HepG2 (cell line): ENCODE measurements at regions not wholly inside any gene's neighbourhood (a gene's known extent, or its start where the extent isn't known, plus 50 kb on each side); places are given as distances from the start of the nearest gene placed in this dataset.

ENCODE experiments used
- ATAC-seq: fragments of 200-7000 bp; cut with Tn5 transposase; 3 replicates; pipeline ENCODE4 v1.9.1; 2020; ENCODE audit warnings: mild to moderate bottlenecking, moderate library complexity
- BruUV-seq: library from RNA; stranded (reverse); fragments of 400-500 nt; replicated peaks from 2 replicates; lab custom pipeline; 2021; lab: Mats Ljungman, UMichigan
- CTCF ChIA-PET: fragments of 300-600 bp; formaldehyde crosslinking; extraction: SDS; loops from one replicate; lab custom pipeline; 2021; ENCODE audit warnings: low total read pairs, inconsistent platforms, low intra/inter-chr PET ratio; lab: Yijun Ruan, JAX
- POLR2A ChIA-PET: fragments of 350-600 bp; sonication (Branson Sonifier 250); formaldehyde crosslinking; loops from one replicate; lab custom pipeline; 2020; ENCODE audit warnings: antibody characterized with exemption, inconsistent platforms; lab: Yijun Ruan, JAX
- DNase-seq: peaks from one replicate; pipeline ENCODE4 v3.0.0-alpha.2; 2015; ENCODE audit warnings: low spot score
- FAIRE-seq: peaks from 3 replicates; lab custom pipeline; 2011; peaks lifted over from hg19 to GRCh38; lab: Jason Lieb, UNC
- H2AFZ ChIP-seq: one replicate; pipeline ENCODE4 v1.6.1; 2011; ENCODE audit warnings: low read length, inconsistent platforms
- H3K27ac ChIP-seq: fragments of 300-600 bp; 3 replicates; pipeline ENCODE4 v1.8.0; 2011; ENCODE audit warnings: mixed run types, mild to moderate bottlenecking, mixed read lengths, low read length, inconsistent platforms; ENCODE audit not compliant: insufficient read depth; ENCODE audit errors: extremely low read length
- H3K27me3 ChIP-seq, 2 experiments: fragments of 200-600 bp in 1 of 2; 2 replicates in 1 of 2; 3 replicates in 1 of 2; pipeline versions ENCODE4 v1.6.0 to v1.8.0; 2011; ENCODE audit warnings: low read length in 2 of 2, mild to moderate bottlenecking in 2 of 2, moderate library complexity in 2 of 2, inconsistent platforms in 1 of 2; ENCODE audit not compliant: insufficient read depth in 2 of 2, control insufficient read depth in 1 of 2
- H3K36me3 ChIP-seq, 2 experiments: fragments of 200-600 bp in 1 of 2; replicated peaks in 1 of 2; 2 replicates in 1 of 2; 3 replicates in 1 of 2; pipeline versions ENCODE4 v1.5.1 to v1.8.0; 2011; ENCODE audit warnings: low read length in 2 of 2, inconsistent platforms in 1 of 2; ENCODE audit not compliant: insufficient read depth in 2 of 2, control insufficient read depth in 1 of 2
- H3K4me1 ChIP-seq: 2 replicates; pipeline ENCODE4 v1.5.1; 2012; ENCODE audit warnings: low read length, inconsistent platforms; ENCODE audit not compliant: insufficient read depth
- H3K4me2 ChIP-seq: 2 replicates; pipeline ENCODE4 v1.6.0; 2011; ENCODE audit warnings: low read depth, low read length, inconsistent platforms
- H3K4me3 ChIP-seq, 3 experiments: fragments of 200-600 bp in 1 of 3; sonication (generic), shearing (Covaris generic) in 1 of 3; replicated peaks in 1 of 3; 2 replicates each; pipeline ENCODE4 v1.5.1; 2011 to 2016; ENCODE audit warnings: low read length in 3 of 3, inconsistent platforms in 2 of 3, low read depth in 2 of 3, mild to moderate bottlenecking in 2 of 3, control low read depth in 1 of 3, mixed read lengths in 1 of 3; ENCODE audit not compliant: insufficient read depth in 1 of 3
- H3K79me2 ChIP-seq: one replicate; pipeline ENCODE4 v1.6.1; 2011; ENCODE audit warnings: low read length, inconsistent platforms; ENCODE audit not compliant: insufficient read depth
- H3K9ac ChIP-seq: 2 replicates; pipeline ENCODE4 v1.6.0; 2011; ENCODE audit warnings: mild to moderate bottlenecking, low read depth, low read length, inconsistent platforms; ENCODE audit not compliant: insufficient read depth
- H3K9me3 ChIP-seq: 2 replicates; pipeline ENCODE4 v1.5.1; 2012; ENCODE audit warnings: mild to moderate bottlenecking, low read length
- H4K20me1 ChIP-seq: 2 replicates; pipeline ENCODE4 v1.6.0; 2011; ENCODE audit warnings: inconsistent platforms, mild to moderate bottlenecking, low read length, moderate library complexity; ENCODE audit not compliant: insufficient read depth
- SRSF1 ChIP-seq: fragments of 200-400 bp; formaldehyde crosslinking; optimal IDR thresholded peaks from 2 replicates; pipeline ENCODE3; 2017; ENCODE audit warnings: mild to moderate bottlenecking, low read depth, low read length, moderate library complexity
- SUZ12 ChIP-seq: fragments of 150-350 bp; IDR thresholded peaks from 2 replicates; pipeline ENCODE4 v1.6.1; 2014; ENCODE audit warnings: low read depth, low read length
- ZNF788 ChIP-seq: sonication (generic); formaldehyde crosslinking; IDR thresholded peaks from 2 replicates; pipeline ENCODE4 v1.5.0; 2020; ENCODE audit warnings: mild to moderate bottlenecking, missing genetic modification reagents, borderline replicate concordance
- WGBS: methylation state at CpG from one replicate; pipeline ENCODE4 v1.1.6; 2017; ENCODE audit warnings: low lambda C conversion rate; 5-methylcytosine and 5-hydroxymethylcytosine counted together
- in situ Hi-C: cut with HindIII; loops from 2 replicates; pipeline ENCODE4 v1.10.0; 2017; ENCODE audit warnings: low pct_unique_long_range_greater_than_20kb; ENCODE audit not compliant: extremely low pct_ligation_motif_present
- intact Hi-C: fragments of 100-400 bp; cut with micrococcal nuclease; formaldehyde crosslinking; loops from one replicate; pipeline ENCODE4 v1.10.0; 2022; ENCODE audit not compliant: unreplicated experiment
- TF ChIP-seq, protein P1 (sequence below): sonication (generic); formaldehyde crosslinking; conservative IDR thresholded peaks from 2 replicates; pipeline ENCODE4 v1.8.0; 2022; ENCODE audit warnings: missing genetic modification reagents
- TF ChIP-seq, protein P2 (sequence below): sonication (generic); formaldehyde crosslinking; IDR thresholded peaks from 2 replicates; pipeline ENCODE4 v1.5.0; 2020; ENCODE audit warnings: missing genetic modification reagents
- TF ChIP-seq, protein P3 (sequence below): sonication (generic); formaldehyde crosslinking; IDR thresholded peaks from 2 replicates; pipeline ENCODE4 v1.8.0; 2022; ENCODE audit warnings: mild to moderate bottlenecking, missing genetic modification reagents

DNA sequence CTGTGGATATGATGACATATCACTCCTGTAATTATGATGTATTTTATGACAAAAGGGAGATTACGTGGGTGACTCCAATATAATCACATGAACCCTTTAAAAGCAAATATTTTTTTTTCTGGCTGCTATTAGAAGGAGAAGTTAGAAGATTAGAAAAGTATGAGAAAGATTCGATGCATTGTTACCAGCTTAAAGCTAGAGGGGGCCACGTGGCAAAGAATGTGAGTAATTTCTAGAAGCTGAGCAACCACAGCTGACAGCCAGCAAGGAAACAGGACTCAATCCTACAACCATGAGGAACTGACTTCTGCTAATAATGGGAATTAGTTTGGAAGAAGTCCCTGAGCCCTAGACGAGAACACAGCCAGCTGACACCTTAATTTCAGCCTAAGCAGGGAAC is 56.3 kb upstream of the C1orf87 start:
- Histone ChIP-seq H3K27me3 (no peaks in the 10 kb centered on the region), H3K79me2 (no peaks in the 10 kb centered on the region), H4K20me1 (no peaks in the 10 kb centered on the region), H3K4me1 (no peaks in the 10 kb centered on the region), H3K36me3 (no peaks in the 10 kb centered on the region), H3K4me2 (no peak overlapping the region), H3K9ac (no peak overlapping the region), H2AFZ (no peak overlapping the region), H3K9me3 (no peaks in the 10 kb centered on the region), H3K27ac (no peak overlapping the region), H3K4me3 (no peak overlapping the region)
- intact Hi-C loops (loop anchor here (10.0 kb wide), 1 partner anchor 155 kb away; no protein-coding TSS in a partner anchor), in situ Hi-C loops (no loop called here)
- DNase-seq (no peak), FAIRE-seq (no peak), ATAC-seq (no peak)
- ChIA-PET POLR2A (no interaction called here), CTCF (no interaction called here)
- BruUV-seq, result no TSS peak
- TF ChIP-seq SRSF1, result no peak
- TF ChIP-seq SUZ12, result no peak
- TF ChIP-seq, protein P1, sequence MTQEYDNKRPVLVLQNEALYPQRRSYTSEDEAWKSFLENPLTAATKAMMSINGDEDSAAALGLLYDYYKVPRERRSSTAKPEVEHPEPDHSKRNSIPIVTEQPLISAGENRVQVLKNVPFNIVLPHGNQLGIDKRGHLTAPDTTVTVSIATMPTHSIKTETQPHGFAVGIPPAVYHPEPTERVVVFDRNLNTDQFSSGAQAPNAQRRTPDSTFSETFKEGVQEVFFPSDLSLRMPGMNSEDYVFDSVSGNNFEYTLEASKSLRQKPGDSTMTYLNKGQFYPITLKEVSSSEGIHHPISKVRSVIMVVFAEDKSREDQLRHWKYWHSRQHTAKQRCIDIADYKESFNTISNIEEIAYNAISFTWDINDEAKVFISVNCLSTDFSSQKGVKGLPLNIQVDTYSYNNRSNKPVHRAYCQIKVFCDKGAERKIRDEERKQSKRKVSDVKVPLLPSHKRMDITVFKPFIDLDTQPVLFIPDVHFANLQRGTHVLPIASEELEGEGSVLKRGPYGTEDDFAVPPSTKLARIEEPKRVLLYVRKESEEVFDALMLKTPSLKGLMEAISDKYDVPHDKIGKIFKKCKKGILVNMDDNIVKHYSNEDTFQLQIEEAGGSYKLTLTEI (CRISPR knock-in tag), result no peak
- TF ChIP-seq, protein P2, sequence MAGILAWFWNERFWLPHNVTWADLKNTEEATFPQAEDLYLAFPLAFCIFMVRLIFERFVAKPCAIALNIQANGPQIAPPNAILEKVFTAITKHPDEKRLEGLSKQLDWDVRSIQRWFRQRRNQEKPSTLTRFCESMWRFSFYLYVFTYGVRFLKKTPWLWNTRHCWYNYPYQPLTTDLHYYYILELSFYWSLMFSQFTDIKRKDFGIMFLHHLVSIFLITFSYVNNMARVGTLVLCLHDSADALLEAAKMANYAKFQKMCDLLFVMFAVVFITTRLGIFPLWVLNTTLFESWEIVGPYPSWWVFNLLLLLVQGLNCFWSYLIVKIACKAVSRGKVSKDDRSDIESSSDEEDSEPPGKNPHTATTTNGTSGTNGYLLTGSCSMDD (CRISPR knock-in tag), result no peak
- TF ChIP-seq ZNF788 (CRISPR knock-in tag), result no peak
- TF ChIP-seq, protein P3, sequence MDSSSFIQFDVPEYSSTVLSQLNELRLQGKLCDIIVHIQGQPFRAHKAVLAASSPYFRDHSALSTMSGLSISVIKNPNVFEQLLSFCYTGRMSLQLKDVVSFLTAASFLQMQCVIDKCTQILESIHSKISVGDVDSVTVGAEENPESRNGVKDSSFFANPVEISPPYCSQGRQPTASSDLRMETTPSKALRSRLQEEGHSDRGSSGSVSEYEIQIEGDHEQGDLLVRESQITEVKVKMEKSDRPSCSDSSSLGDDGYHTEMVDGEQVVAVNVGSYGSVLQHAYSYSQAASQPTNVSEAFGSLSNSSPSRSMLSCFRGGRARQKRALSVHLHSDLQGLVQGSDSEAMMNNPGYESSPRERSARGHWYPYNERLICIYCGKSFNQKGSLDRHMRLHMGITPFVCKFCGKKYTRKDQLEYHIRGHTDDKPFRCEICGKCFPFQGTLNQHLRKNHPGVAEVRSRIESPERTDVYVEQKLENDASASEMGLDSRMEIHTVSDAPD (CRISPR knock-in tag), result no peak
- 2% methylated on average over 4 of the region's 4 CpGs for WGBS
